ENCODE measurements at regions not wholly inside any gene's neighbourhood (a gene's known extent, or its start where the extent isn't known, plus 50 kb on each side); places are given as distances from the start of the nearest gene placed in this dataset.

- no peak for TF ChIP-seq PRDM15 (CRISPR knock-in tag; IDR thresholded peaks at IDR 0.05)
- TF ChIP-seq ZNF232 (CRISPR knock-in tag; IDR thresholded peaks at IDR 0.05): no peak
- no peak for TF ChIP-seq FOXJ3 (CRISPR knock-in tag; IDR thresholded peaks at IDR 0.05; ENCODE audit: borderline replicate concordance)
- TF ChIP-seq NR2C2 (CRISPR knock-in tag; IDR thresholded peaks at IDR 0.05): no peak
- TF ChIP-seq PRRX2 (CRISPR knock-in tag; IDR thresholded peaks at IDR 0.05): no peak
These were observed 316.3 kb downstream of the METTL4 start (continued) for GRCh38 chr18:2254977-2255376.

- no peak for ATAC-seq
- CTCF ChIA-PET: no interaction called here
- H3K27ac Mint-ChIP-seq: no peak overlapping the region
- POLR2A ChIA-PET: interaction anchor here (0.5 kb wide), 1 partner anchor 185 kb away, joined by 3 read pairs; no protein-coding TSS in a partner anchor
- no peak for DNase-seq (ENCODE audit: low spot score)
- H3K27me3 Mint-ChIP-seq (ENCODE audit: low read depth): peaks cover 5% of the 10 kb centered on the region
- TF ChIP-seq PREB (CRISPR knock-in tag; IDR thresholded peaks at IDR 0.05; ENCODE audit: borderline replicate concordance) (no peak), SMAD4 (CRISPR knock-in tag; IDR thresholded peaks at IDR 0.05) (no peak), JAZF1 (CRISPR knock-in tag; IDR thresholded peaks at IDR 0.05) (no peak), JUN (CRISPR knock-in tag; IDR thresholded peaks at IDR 0.05) (no peak), NFYB (CRISPR knock-in tag; conservative IDR thresholded peaks at IDR 0.05; ENCODE audit: low read depth) (no peak), ZNF317 (CRISPR knock-in tag; IDR thresholded peaks at IDR 0.05; ENCODE audit: borderline replicate concordance, low read depth) (no peak), ZNF671 (CRISPR knock-in tag; IDR thresholded peaks at IDR 0.05) (no peak), AFF4 (CRISPR knock-in tag; IDR thresholded peaks at IDR 0.05; ENCODE audit: borderline replicate concordance) (no peak), ZNF396 (CRISPR knock-in tag; IDR thresholded peaks at IDR 0.05; ENCODE audit: borderline replicate concordance) (no peak), E2F5 (CRISPR knock-in tag; IDR thresholded peaks at IDR 0.05) (no peak), NFE2L1 (CRISPR knock-in tag; IDR thresholded peaks at IDR 0.05) (no peak), FOXP1 (CRISPR knock-in tag; IDR thresholded peaks at IDR 0.05; ENCODE audit: borderline replicate concordance) (no peak)
- TF ChIP-seq, protein P1, sequence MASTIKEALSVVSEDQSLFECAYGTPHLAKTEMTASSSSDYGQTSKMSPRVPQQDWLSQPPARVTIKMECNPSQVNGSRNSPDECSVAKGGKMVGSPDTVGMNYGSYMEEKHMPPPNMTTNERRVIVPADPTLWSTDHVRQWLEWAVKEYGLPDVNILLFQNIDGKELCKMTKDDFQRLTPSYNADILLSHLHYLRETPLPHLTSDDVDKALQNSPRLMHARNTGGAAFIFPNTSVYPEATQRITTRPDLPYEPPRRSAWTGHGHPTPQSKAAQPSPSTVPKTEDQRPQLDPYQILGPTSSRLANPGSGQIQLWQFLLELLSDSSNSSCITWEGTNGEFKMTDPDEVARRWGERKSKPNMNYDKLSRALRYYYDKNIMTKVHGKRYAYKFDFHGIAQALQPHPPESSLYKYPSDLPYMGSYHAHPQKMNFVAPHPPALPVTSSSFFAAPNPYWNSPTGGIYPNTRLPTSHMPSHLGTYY (CRISPR knock-in tag; IDR thresholded peaks at IDR 0.05): no peak
- H3K9me3 Mint-ChIP-seq: peaks cover 55% of the 10 kb centered on the region
- H3K4me3 Mint-ChIP-seq: no peak overlapping the region
- peaks cover 28% of the 10 kb centered on the region for H3K36me3 Mint-ChIP-seq
- peaks cover 7% of the 10 kb centered on the region for H3K4me1 Mint-ChIP-seq
These were observed 314.7 kb downstream of the METTL4 start for GRCh38 chr18:2256577-2256976.

Measured in WTC11 (cell line).